ENCODE measurements at regions not wholly inside any gene's neighbourhood (a gene's known extent, or its start where the extent isn't known, plus 50 kb on each side); places are given as distances from the start of the nearest gene placed in this dataset.

- no peak for DNase-seq
Observed at GRCh38 chr3:76826861-76827260, 213.0 kb upstream of the ROBO2 start.

GRCh38 chr3:76827701-76828226, 212.1 kb upstream of the ROBO2 start:
- no peak for DNase-seq

GRCh38 chr3:76834657-76835056, 205.2 kb upstream of the ROBO2 start:
- no peak for DNase-seq

GRCh38 chr3:76841747-76842146, 198.2 kb upstream of the ROBO2 start:
- DNase-seq: no peak

GRCh38 chr3:76842216-76842615, 197.7 kb upstream of the ROBO2 start:
- no peak for DNase-seq

DNA sequence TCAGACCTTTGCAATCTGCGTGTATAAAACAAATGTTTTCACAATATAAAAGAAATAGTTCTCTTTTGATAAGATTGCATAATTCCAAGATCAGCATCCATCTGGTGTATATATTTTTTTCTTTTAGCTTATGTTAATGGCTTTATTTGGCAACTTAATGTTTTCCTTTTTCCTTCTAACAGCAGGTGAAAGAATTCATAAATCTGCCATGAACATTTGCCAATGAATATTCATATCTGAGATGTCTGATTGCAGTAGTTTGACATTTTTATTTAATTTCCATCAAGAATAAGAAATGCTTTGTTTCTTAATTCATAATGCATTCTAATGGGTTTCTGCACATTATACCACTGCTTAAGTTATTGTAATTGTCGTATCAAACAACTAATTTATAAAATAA, 184.4 kb upstream of the ROBO2 start:
- DNase-seq: no peak

GRCh38 chr3:76859596-76859995, 180.3 kb upstream of the ROBO2 start:
- peak; percentile 53 for DNase-seq

DNA sequence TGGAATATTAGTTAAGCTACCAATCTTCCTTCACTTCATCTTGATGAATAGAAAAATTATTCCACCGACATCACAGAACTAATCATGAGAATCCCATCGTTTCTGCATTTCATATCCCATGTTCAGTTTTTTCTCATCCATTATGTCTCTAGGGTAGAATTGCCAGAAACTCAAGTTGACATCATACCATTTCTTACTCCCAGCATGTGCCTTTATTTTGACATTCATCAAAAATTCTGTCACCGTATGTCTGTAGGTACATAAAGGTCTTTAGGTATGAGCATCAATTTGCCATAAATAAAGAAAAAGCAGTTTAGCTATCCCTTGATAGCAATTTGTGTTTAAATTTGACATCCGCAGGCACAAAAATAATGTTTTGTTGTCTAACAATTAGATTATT, 175.5 kb upstream of the ROBO2 start:
- DNase-seq: no peak

DNA sequence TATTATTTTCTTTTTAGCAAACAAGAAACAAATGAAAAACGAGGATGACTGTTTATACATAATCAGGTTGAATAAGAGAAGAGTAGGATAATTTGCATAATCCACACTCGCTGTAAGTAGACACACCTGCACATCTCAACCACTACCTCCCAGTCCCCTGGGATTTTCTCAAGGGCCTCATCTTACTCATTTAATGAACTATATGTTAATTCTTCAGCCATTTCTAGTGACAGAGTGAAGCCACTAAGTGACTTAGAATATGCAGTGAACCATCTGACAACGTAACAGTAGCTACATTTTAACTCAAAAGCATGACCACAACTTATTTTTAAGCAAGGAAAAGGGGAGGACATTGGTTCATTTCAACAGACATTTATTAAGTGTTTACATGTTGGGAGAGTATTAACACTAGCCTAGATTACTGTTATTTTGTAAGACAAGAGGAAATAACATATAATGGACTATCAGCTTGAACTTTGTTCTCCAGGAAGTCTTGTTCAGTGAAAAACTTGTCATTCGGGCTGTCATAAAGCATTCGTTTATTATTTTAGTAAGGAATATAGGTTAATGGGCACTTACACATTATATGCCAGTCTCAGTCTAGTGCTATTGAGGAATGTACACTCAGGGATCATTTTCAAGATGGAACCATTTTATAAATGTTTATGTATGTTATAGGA, 173.0 kb upstream of the ROBO2 start:
- DNase-seq: no peak

- no peak for DNase-seq
Observed at GRCh38 chr3:76869726-76870384, 170.0 kb upstream of the ROBO2 start.

GRCh38 chr3:76871655-76872054, 168.2 kb upstream of the ROBO2 start:
- DNase-seq: no peak

DNA sequence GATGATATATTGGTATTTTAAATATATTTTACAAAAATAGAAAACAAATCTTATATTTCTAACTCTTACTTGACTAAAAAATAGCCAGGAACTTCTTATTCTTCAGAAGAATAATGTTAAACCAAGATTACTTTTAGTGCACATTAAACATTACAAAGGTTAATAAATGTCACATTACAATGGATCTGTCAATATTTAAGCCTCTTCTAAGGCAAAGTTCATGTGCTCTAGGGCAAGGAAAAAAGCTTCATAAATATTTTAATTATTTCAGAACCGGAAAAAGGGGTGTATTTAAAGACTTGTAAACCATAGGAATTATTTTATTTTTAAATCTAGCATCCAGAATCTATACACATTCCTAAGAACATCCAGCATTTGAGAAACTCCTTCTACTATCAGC, 166.9 kb upstream of the ROBO2 start:
- DNase-seq: no peak

GRCh38 chr3:76873532-76874242, 166.2 kb upstream of the ROBO2 start:
- no peak for DNase-seq

GRCh38 chr3:76879959-76880358, 159.9 kb upstream of the ROBO2 start:
- DNase-seq: no peak

DNA sequence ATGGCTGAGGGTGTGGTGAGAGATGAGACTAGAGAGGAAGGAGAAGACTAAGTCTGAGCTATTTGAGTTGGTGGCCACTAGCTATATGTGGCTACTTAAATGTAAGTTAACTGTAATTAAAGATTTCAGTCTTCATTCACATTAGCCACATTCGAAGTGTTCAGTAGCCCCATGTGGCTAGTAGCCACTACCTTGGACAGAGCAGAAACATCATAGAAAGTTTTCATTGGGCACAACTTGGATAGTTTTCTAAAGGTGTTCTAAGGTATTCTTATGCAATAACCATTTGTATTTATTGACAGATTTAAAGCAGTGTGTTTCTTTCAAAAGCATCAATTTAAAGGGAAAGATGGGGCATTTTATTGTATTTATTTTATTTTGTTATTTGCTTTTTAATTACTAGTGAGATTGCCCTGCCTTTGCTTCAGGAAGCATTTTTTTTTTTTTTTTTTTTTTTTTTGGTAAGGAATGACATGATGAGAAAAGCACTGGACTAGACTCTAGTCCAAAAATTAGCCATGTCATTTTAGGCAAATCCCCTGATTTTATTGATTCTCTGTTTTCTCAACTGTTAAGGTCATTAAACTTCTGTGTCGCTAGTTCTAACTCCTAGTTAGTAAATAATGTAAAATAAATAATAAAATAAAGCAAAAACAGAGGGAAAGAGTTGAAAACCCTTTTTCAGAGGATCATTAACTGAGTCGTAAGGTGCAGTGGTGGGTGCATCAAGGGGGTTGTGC, 153.0 kb upstream of the ROBO2 start:
- DNase-seq: no peak

DNA sequence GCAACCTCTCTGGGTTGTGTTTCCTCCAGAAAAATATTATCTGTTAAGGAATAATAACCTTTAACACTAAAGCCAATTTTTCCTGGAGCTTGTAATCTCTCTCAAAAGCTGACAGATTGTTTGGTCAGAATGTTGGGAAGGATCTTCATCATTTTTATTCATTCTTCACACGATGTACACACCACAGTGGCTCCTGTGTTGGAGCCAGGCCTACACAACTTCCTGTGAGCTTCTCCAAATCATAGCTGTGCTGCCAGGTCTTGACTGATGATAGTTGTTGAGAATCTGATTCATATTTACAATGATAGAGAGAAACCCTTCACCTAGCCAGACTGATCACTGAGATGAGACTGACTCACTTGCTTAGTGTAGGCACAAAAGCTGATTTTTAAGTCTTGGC, 151.0 kb upstream of the ROBO2 start:
- DNase-seq: peak; percentile 0

DNA sequence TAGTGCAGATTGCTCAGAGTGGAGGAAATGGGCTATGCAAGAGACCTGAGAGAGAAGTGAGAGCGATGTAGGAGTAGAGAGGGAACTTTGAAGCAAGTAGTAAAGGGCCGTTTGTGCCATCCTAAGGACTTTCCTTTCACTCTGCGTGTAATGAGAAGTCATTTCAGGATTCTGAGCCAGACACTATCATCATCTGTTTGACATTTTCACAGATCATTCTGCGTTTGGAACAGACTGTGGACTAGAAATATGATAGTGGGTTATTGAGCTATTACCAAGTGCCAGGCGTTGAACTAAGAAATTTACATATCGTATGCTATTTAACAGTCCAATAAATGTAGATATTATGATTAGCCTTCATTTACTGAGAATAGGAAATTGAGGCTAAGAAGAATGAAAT, 150.0 kb upstream of the ROBO2 start:
- no peak for DNase-seq

GRCh38 chr3:76897076-76897475, 142.8 kb upstream of the ROBO2 start:
- no peak for DNase-seq

DNA sequence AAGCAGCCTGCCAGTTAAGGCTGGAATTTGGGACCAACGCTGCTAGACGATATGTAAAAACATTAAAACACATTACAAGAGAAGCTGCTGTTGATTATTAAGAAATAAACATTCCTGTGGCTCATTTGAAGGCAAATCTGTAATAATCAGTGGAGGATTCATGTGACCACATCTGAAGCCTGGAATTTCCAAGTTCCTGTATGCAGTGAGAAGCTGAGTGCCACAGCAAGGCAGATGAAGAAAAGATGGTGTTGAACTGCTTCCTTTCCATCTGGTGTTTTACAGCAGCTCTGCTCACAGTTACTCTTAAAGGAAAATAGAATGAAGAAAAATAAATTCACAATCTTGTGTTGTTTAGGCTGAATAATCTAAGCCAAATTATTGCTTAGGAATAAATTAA, 139.3 kb upstream of the ROBO2 start:
- peak; percentile 43 for DNase-seq

DNA sequence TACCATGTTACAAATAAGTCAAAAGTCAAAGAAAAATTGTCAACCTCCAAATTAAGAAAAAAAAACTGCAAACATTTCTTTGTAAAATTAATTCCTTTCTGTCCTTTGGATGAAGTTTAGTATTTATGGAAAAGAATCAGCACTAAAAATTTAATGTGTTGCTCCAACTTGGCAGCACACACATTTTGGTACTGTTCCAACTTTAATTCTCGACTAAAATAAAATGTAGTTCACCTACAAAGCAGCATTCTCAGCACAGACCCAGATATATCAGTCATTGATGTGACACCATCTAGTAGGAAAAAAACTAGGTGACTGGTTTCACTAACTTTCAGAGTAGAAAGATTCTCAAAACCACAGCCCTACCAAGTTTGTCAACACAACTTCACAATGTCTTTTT, 131.7 kb upstream of the ROBO2 start:
- no peak for DNase-seq

GRCh38 chr3:76912841-76913383, 127.0 kb upstream of the ROBO2 start:
- no peak for DNase-seq

DNA sequence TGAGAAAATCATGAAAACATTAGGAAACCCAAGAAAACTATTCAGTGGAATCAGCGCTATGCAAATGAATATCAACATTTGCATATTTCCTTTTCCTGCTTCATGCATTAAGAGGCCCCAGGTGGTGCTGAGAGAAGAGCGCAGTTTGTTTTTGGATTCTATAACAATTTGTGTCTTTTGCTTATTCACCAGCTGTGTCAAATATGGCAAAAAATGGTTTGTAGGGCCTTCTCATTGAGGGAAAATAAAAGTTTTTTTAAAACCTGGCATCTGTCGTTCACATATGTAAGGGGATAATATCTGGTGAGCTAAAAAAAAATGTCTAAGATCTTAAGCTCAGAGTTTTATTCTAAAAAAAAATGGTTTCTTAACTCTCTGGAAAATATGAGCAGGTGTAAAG, 122.5 kb upstream of the ROBO2 start:
- no peak for DNase-seq

DNA sequence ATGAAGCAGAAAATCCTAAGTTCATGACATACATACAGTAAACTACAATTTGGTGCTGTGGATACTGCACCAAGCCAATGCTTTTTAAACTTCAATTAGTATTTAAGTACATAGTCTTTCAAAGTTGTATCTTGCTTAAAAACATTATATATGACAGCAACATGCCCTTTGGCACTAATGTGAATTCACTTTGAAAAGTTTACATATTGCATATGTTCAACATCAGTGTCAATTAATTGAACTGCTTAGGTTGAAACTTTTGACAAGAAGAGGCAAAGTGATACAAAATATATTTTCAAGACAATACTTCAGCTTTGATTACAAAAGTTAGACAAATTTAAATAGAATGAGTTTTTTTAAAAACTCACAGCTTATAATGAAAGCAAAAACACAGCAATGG, 119.4 kb upstream of the ROBO2 start:
- DNase-seq: no peak

Measured in fibroblast of skin of scalp (primary cell).